H1 (cell line): ENCODE measurements at regions not wholly inside any gene's neighbourhood (a gene's known extent, or its start where the extent isn't known, plus 50 kb on each side); places are given as distances from the start of the nearest gene placed in this dataset.

ENCODE experiments used
- CTCF ChIA-PET: fragments of 300-600 bp; sonication (Branson Sonifier 250); formaldehyde crosslinking; loops from one replicate; lab custom pipeline; 2021; ENCODE audit not compliant: partially characterized antibody; lab: Charles Lee
- POLR2A ChIA-PET: fragments of 300-600 bp; sonication (Branson Sonifier 250); formaldehyde crosslinking; loops from one replicate; lab custom pipeline; 2021; ENCODE audit warnings: inconsistent platforms; ENCODE audit not compliant: partially characterized antibody; lab: Charles Lee
- DNase-seq, 2 experiments: peaks; one replicate each; pipeline versions ENCODE4 v3.0.0 to v3.0.0-alpha.2; 2010 to 2022; ENCODE audit warnings: low spot score in 2 of 2, low read depth in 1 of 2, mixed read lengths in 1 of 2
- FAIRE-seq: peaks from 2 replicates; lab custom pipeline; 2011; peaks lifted over from hg19 to GRCh38; lab: Jason Lieb, UNC
- H2AFZ ChIP-seq: 2 replicates; pipeline ENCODE4 v1.8.1; 2012; ENCODE audit warnings: low read length, inconsistent platforms
- H2AK5ac ChIP-seq: 2 replicates; pipeline ENCODE4 v1.6.1; 2013; ENCODE audit warnings: low read depth, low read length
- H2BK120ac ChIP-seq: replicated peaks from 2 replicates; pipeline ENCODE3; 2013; ENCODE audit warnings: low read depth, low read length, inconsistent platforms
- H2BK12ac ChIP-seq: 2 replicates; pipeline ENCODE4 v1.6.1; 2013; ENCODE audit warnings: low read depth, low read length
- H2BK15ac ChIP-seq: 2 replicates; pipeline ENCODE4 v1.6.1; 2013; ENCODE audit warnings: low read length
- H2BK20ac ChIP-seq: 2 replicates; pipeline ENCODE4 v1.6.1; 2013; ENCODE audit warnings: low read length
- H2BK5ac ChIP-seq: 2 replicates; pipeline ENCODE4 v1.6.1; 2013; ENCODE audit warnings: low read depth, low read length
- H3K14ac ChIP-seq: 2 replicates; pipeline ENCODE4 v1.6.1; 2013; ENCODE audit warnings: inconsistent platforms; ENCODE audit not compliant: insufficient read length
- H3K18ac ChIP-seq: 2 replicates; pipeline ENCODE4 v1.6.1; 2013; ENCODE audit warnings: low read length; ENCODE audit errors: extremely low read depth
- H3K23ac ChIP-seq: 2 replicates; pipeline ENCODE4 v1.6.1; 2013; ENCODE audit warnings: inconsistent platforms; ENCODE audit not compliant: insufficient read length
- H3K23me2 ChIP-seq: 2 replicates; pipeline ENCODE4 v1.6.1; 2013; ENCODE audit warnings: low read depth, low read length
- H3K27ac ChIP-seq: 2 replicates; pipeline ENCODE4 v1.6.1; 2011; ENCODE audit warnings: low read depth, low read length, inconsistent platforms
- H3K27me3 ChIP-seq, 4 experiments: replicated peaks in 1 of 4; 1 replicate in 1 of 4; 2 replicates in 3 of 4; pipeline versions ENCODE4 v1.6.1 to v1.8.1; 2011 to 2013; ENCODE audit warnings: low read length in 3 of 4, mild to moderate bottlenecking in 3 of 4, inconsistent platforms in 2 of 4, mixed read lengths in 2 of 4, moderate library complexity in 1 of 4; ENCODE audit not compliant: control insufficient read depth in 3 of 4, insufficient read depth in 3 of 4; ENCODE audit errors: extremely low read depth in 1 of 4
- H3K36me3 ChIP-seq, 4 experiments: 2 replicates each; pipeline versions ENCODE4 v1.6.1 to v1.8.1; 2011 to 2013; ENCODE audit warnings: mild to moderate bottlenecking in 4 of 4, low read length in 3 of 4, moderate library complexity in 2 of 4, control low read depth in 1 of 4, inconsistent platforms in 1 of 4; ENCODE audit not compliant: insufficient read depth in 4 of 4, control insufficient read depth in 2 of 4
- H3K4ac ChIP-seq: replicated peaks from 2 replicates; pipeline ENCODE3; 2013; ENCODE audit warnings: low read length, low read depth, mixed read lengths, inconsistent platforms; ENCODE audit not compliant: insufficient read length
- H3K4me1 ChIP-seq, 4 experiments: replicated peaks in 1 of 4; 1 replicate in 1 of 4; 2 replicates in 3 of 4; pipeline versions ENCODE4 v1.6.1 to v1.8.1; 2011 to 2013; ENCODE audit warnings: low read length in 3 of 4, inconsistent platforms in 2 of 4, mixed read lengths in 1 of 4; ENCODE audit not compliant: insufficient read depth in 4 of 4, control insufficient read depth in 3 of 4
- H3K4me2 ChIP-seq, 2 experiments: 2 replicates each; pipeline versions ENCODE4 v1.6.1 to v1.8.1; 2011 to 2013; ENCODE audit warnings: low read depth in 2 of 2, low read length in 2 of 2, control low read depth in 1 of 2, inconsistent platforms in 1 of 2, mild to moderate bottlenecking in 1 of 2; ENCODE audit not compliant: insufficient read depth in 1 of 2
- H3K4me3 ChIP-seq, 4 experiments: fragments of 200-600, 300-600 bp in 1 of 4; sonication (generic), shearing (Covaris generic), sonication (Bioruptor Twin) in 1 of 4; 2 replicates each; pipeline versions ENCODE4 v1.5.1 to v1.8.1; 2011 to 2016; ENCODE audit warnings: low read length in 4 of 4, low read depth in 3 of 4, control low read depth in 2 of 4, inconsistent platforms in 2 of 4, mild to moderate bottlenecking in 2 of 4, mixed read lengths in 1 of 4, moderate library complexity in 1 of 4; ENCODE audit not compliant: insufficient read depth in 2 of 4; ENCODE audit errors: extremely low read depth in 1 of 4
- H3K56ac ChIP-seq: replicated peaks from 2 replicates; pipeline ENCODE3; 2013; ENCODE audit warnings: low read depth, mild to moderate bottlenecking, mixed read lengths, low read length, inconsistent platforms; ENCODE audit not compliant: insufficient read length
- H3K79me1 ChIP-seq: 2 replicates; pipeline ENCODE4 v1.6.1; 2013; ENCODE audit warnings: low read depth, low read length, control low read depth
- H3K79me2 ChIP-seq, 2 experiments: 2 replicates each; pipeline versions ENCODE4 v1.6.1 to v1.8.1; 2012 to 2013; ENCODE audit warnings: low read length in 2 of 2, mild to moderate bottlenecking in 2 of 2, inconsistent platforms in 1 of 2; ENCODE audit not compliant: insufficient read depth in 2 of 2, control insufficient read depth in 1 of 2
- H3K9ac ChIP-seq, 4 experiments: replicated peaks in 1 of 4; 1 replicate in 1 of 4; 2 replicates in 3 of 4; pipeline versions ENCODE4 v1.6.1 to v1.8.1; 2011 to 2013; ENCODE audit warnings: low read depth in 3 of 4, low read length in 3 of 4, control low read depth in 2 of 4, mild to moderate bottlenecking in 2 of 4, moderate library complexity in 2 of 4, inconsistent platforms in 1 of 4; ENCODE audit errors: extremely low read depth in 1 of 4
- H3K9me3 ChIP-seq, 2 experiments: 2 replicates each; pipeline versions ENCODE4 v1.6.1 to v1.8.1; 2012 to 2013; ENCODE audit warnings: mild to moderate bottlenecking in 2 of 2, moderate library complexity in 2 of 2, control low read depth in 1 of 2, inconsistent platforms in 1 of 2, low read depth in 1 of 2, low read length in 1 of 2, mixed read lengths in 1 of 2; ENCODE audit not compliant: insufficient read depth in 2 of 2
- H4K20me1 ChIP-seq, 2 experiments: replicated peaks in 1 of 2; 2 replicates each; pipeline versions ENCODE3 to v1.8.1; 2011 to 2013; ENCODE audit warnings: inconsistent platforms in 2 of 2, low read length in 2 of 2, mild to moderate bottlenecking in 1 of 2; ENCODE audit not compliant: insufficient read depth in 2 of 2, control insufficient read depth in 1 of 2
- H4K5ac ChIP-seq: 2 replicates; pipeline ENCODE4 v1.6.1; 2013; ENCODE audit warnings: low read length, low read depth, mixed read lengths, inconsistent platforms; ENCODE audit not compliant: insufficient read length
- H4K8ac ChIP-seq: 2 replicates; pipeline ENCODE4 v1.8.0; 2013; ENCODE audit warnings: mild to moderate bottlenecking, moderate library complexity, low read length, inconsistent platforms; ENCODE audit not compliant: insufficient read depth; ENCODE audit errors: extremely low read depth
- H4K91ac ChIP-seq: replicated peaks from 2 replicates; pipeline ENCODE3; 2013; ENCODE audit warnings: low read length, mixed read lengths, inconsistent platforms; ENCODE audit not compliant: insufficient read length
- BRCA1 ChIP-seq: IDR thresholded peaks from 2 replicates; pipeline ENCODE4 v1.6.1; 2012; ENCODE audit warnings: low read depth, low read length, improper control_type of control experiment
- CTBP2 ChIP-seq: IDR thresholded peaks from 2 replicates; pipeline ENCODE4 v1.7.0; 2011; ENCODE audit warnings: borderline replicate concordance, mild to moderate bottlenecking, moderate library complexity, mixed read lengths, low read length; ENCODE audit not compliant: insufficient read depth, insufficient read length
- POU5F1 ChIP-seq: IDR thresholded peaks from 2 replicates; pipeline ENCODE4 v1.6.1; 2011; ENCODE audit warnings: low read depth, mild to moderate bottlenecking, low read length, moderate library complexity
- RAD21 ChIP-seq, 2 experiments: IDR thresholded peaks in 1 of 2; conservative IDR thresholded peaks in 1 of 2; 2 replicates each; pipeline ENCODE4 v1.6.1; 2011; ENCODE audit warnings: low read depth in 2 of 2, low read length in 2 of 2, improper control_type of control experiment in 1 of 2, inconsistent platforms in 1 of 2, mild to moderate bottlenecking in 1 of 2, moderate library complexity in 1 of 2
- SIX5 ChIP-seq: IDR thresholded peaks from 2 replicates; pipeline ENCODE4 v1.6.1; 2011; ENCODE audit warnings: mild to moderate bottlenecking, low read depth, low read length
- TBP ChIP-seq: IDR thresholded peaks from 2 replicates; pipeline ENCODE4 v1.6.1; 2011; ENCODE audit warnings: low read depth, low read length, improper control_type of control experiment
- ZNF274 ChIP-seq: IDR thresholded peaks from 2 replicates; pipeline ENCODE4 v1.7.0; 2012; ENCODE audit warnings: low read length, borderline replicate concordance; ENCODE audit errors: extremely low read depth
- WGBS, 2 experiments: shearing (Covaris generic) in 1 of 2; methylation state at CpG; one replicate each; pipeline versions ENCODE4 v1.1.6 to v1.1.7; 2013 to 2015; ENCODE audit warnings: low lambda C conversion rate in 2 of 2, mixed read lengths in 2 of 2, inconsistent platforms in 1 of 2, low coverage in 1 of 2, missing lambda C conversion rate in 1 of 2; ENCODE audit not compliant: insufficient replicate concordance in 2 of 2, insufficient coverage in 1 of 2, insufficient read length in 1 of 2; ENCODE audit errors: extremely low coverage in 1 of 2, missing lambda C conversion rate in 1 of 2; 5-methylcytosine and 5-hydroxymethylcytosine counted together
- TF ChIP-seq, protein P1 (sequence below): IDR thresholded peaks from 2 replicates; pipeline ENCODE4 v1.6.1; 2012; ENCODE audit warnings: low read length, inconsistent platforms

DNA sequence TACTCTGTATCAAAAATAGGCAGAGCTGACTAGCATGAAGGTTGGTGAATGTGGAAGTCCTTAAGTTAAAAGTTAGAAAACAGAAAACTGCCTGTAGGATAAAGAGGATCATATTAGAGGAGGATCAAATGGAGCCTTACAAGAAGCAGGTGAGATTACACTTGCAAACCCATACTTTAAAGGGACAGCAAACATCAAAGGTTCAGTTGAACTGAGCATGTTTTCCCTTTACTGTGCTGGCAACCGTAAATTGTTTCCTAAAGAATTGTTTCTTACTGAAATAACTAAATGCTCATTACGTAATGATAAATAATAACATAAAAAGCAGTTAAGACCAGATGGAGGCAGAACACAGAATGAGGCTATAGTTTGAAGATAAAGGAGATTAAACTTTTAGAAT, 465.3 kb upstream of the FTMT start:
- no peak overlapping the region for H2BK15ac ChIP-seq
- no peaks in the 10 kb centered on the region for H3K79me1 ChIP-seq
- no peaks in the 10 kb centered on the region for H3K27me3 ChIP-seq
- no peaks in the 10 kb centered on the region for H4K20me1 ChIP-seq
- 24% methylated on average over 2 of the region's 2 CpGs; no CpG with 5 or more reads in 1 of the 2 experiments for WGBS, 2 experiments
- H3K27ac ChIP-seq: no peak overlapping the region
- FAIRE-seq: no peak
- no peak overlapping the region for H3K9ac ChIP-seq
- H3K4me2 ChIP-seq: no peak overlapping the region
- H2BK5ac ChIP-seq: no peak overlapping the region
- no peak for DNase-seq
- H4K5ac ChIP-seq: no peak overlapping the region
- H3K36me3 ChIP-seq: no peaks in the 10 kb centered on the region
- H3K9me3 ChIP-seq: no peaks in the 10 kb centered on the region
- no peaks in the 10 kb centered on the region for H3K4me1 ChIP-seq
- no peak overlapping the region for H3K14ac ChIP-seq
- ChIA-PET POLR2A (interaction anchor here (0.7 kb wide), 1 partner anchor 1596 kb away, joined by 3 read pairs; no protein-coding TSS in a partner anchor), CTCF (no interaction called here)
- H3K4ac ChIP-seq: no peak overlapping the region
- H4K8ac ChIP-seq: no peak overlapping the region
- H2AK5ac ChIP-seq: no peak overlapping the region
- H3K23me2 ChIP-seq: no peaks in the 10 kb centered on the region
- H4K91ac ChIP-seq: no peak overlapping the region
- no peak overlapping the region for H2AFZ ChIP-seq
- H2BK12ac ChIP-seq: no peak overlapping the region
- H3K4me3 ChIP-seq: no peak overlapping the region
- no peak overlapping the region for H2BK120ac ChIP-seq
- no peaks in the 10 kb centered on the region for H3K79me2 ChIP-seq
- H3K23ac ChIP-seq: no peak overlapping the region
- H3K56ac ChIP-seq: no peak overlapping the region
- H2BK20ac ChIP-seq: no peak overlapping the region
- no peak overlapping the region for H3K18ac ChIP-seq
- TF ChIP-seq, protein P1, sequence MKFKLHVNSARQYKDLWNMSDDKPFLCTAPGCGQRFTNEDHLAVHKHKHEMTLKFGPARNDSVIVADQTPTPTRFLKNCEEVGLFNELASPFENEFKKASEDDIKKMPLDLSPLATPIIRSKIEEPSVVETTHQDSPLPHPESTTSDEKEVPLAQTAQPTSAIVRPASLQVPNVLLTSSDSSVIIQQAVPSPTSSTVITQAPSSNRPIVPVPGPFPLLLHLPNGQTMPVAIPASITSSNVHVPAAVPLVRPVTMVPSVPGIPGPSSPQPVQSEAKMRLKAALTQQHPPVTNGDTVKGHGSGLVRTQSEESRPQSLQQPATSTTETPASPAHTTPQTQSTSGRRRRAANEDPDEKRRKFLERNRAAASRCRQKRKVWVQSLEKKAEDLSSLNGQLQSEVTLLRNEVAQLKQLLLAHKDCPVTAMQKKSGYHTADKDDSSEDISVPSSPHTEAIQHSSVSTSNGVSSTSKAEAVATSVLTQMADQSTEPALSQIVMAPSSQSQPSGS: no peak
- TF ChIP-seq POU5F1: no peak
- TF ChIP-seq BRCA1: no peak
- no peak for TF ChIP-seq SIX5
- no peak for TF ChIP-seq TBP
- TF ChIP-seq CTBP2: no peak
- no peak for TF ChIP-seq ZNF274
- no peak for TF ChIP-seq RAD21 (IDR thresholded peaks at IDR 0.05 in 1 of 2, conservative IDR thresholded peaks at IDR 0.05 in 1 of 2; ENCODE audit: low read depth in 2 of 2, low read length in 2 of 2)
